ENCODE measurements at regions not wholly inside any gene's neighbourhood (a gene's known extent, or its start where the extent isn't known, plus 50 kb on each side); places are given as distances from the start of the nearest gene placed in this dataset.
"Not testable (repeated sequence)": the region's sequence is repeated elsewhere in the genome, so short reads cannot be mapped to it uniquely, and the experiment has no call there.

DNA sequence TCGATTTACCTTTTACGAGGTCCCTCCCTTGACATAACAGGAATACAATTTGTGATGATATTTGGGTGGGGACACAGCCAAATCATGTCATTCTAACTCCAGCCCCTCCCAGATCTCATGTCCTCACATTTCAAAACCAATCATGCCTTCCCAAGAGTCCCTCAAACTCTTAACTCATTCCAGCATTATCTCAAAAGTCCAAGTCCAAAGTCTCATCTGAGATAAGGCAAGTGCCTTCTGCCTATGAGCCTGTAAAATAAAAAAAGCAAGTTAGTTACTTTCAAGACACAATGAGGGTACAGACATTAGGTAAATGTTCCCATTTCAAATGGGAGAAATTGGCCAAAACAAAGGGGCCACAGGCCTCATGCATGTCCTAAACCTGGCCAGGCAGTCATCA, 381.1 kb downstream of the PIK3C3 start:
- Histone ChIP-seq H2AFZ (ENCODE audit: low read length) (no peak overlapping the region), H4K91ac (ENCODE audit: insufficient read length, low read depth, low read length) (no peak overlapping the region), H3K56ac (ENCODE audit: insufficient read length, low read depth, low read length) (no peak overlapping the region), H3K14ac (ENCODE audit: insufficient read depth, low read length) (no peak overlapping the region), H3K4ac (ENCODE audit: low read depth, low read length) (no peak overlapping the region), H3K4me2 (ENCODE audit: insufficient read depth, insufficient read length, low read length) (no peak overlapping the region), H3K79me1 (ENCODE audit: insufficient read depth, low read depth, low read length, poor library complexity, severe bottlenecking) (no peaks in the 10 kb centered on the region), H4K5ac (ENCODE audit: insufficient read length, low read depth, low read length) (no peak overlapping the region), H3K4me1 (ENCODE audit: insufficient read depth, low read length) (peaks cover 1% of the 10 kb centered on the region; the same call in 1 of the 2 replicates), H3K79me2 (ENCODE audit: insufficient read depth, low read length) (no peaks in the 10 kb centered on the region), H3K9ac (ENCODE audit: extremely low read depth, insufficient read length, low read length) (no peak overlapping the region), H3K27me3 (ENCODE audit: insufficient read depth, low read length) (no peaks in the 10 kb centered on the region), H4K8ac (replicated peaks; ENCODE audit: insufficient read length, low read depth, low read length) (no peak overlapping the region), H2BK120ac (ENCODE audit: low read depth, low read length, poor library complexity, severe bottlenecking) (no peak overlapping the region), H3K9me3 (ENCODE audit: control insufficient read depth, low read depth, low read length) (peaks cover 11% of the 10 kb centered on the region), H2AK5ac (ENCODE audit: insufficient read length, low read length) (no peak overlapping the region), H2BK15ac (ENCODE audit: low read depth, low read length) (no peak overlapping the region), H3K18ac (ENCODE audit: insufficient read length, low read depth, low read length) (no peak overlapping the region), H2BK12ac (ENCODE audit: insufficient read length, low read depth, low read length) (no peak overlapping the region), H3K23me2 (ENCODE audit: insufficient read length, low read depth, low read length, poor library complexity, severe bottlenecking) (no peaks in the 10 kb centered on the region), H3K23ac (ENCODE audit: insufficient read length, low read depth, low read length) (no peak overlapping the region), H4K20me1 (ENCODE audit: control insufficient read depth, insufficient read depth, insufficient read length) (no peaks in the 10 kb centered on the region), H2BK20ac (ENCODE audit: low read depth, low read length, poor library complexity, severe bottlenecking) (no peak overlapping the region), H2BK5ac (ENCODE audit: insufficient read length, low read length) (no peak overlapping the region), H3K27ac (ENCODE audit: insufficient read length, low read depth, low read length) (no peak overlapping the region), H3T11ph (ENCODE audit: low read length) (no peak overlapping the region)
- no peak overlapping the region for H3K27ac Mint-ChIP-seq
- H3K4me1 Mint-ChIP-seq, result peaks cover 36% of the 10 kb centered on the region in 2 experiments
- no peak for DNase-seq
- no CpG with 5 or more reads among the region's 2 CpGs for WGBS (ENCODE audit: extremely low coverage, insufficient read length, low lambda C conversion rate)
- H3K9me3 Mint-ChIP-seq, result peaks cover 26 to 34% of the 10 kb centered on the region in 2 experiments
- peaks cover 1% of the 10 kb centered on the region; the same call in 1 of the 2 replicates for H3K27me3 Mint-ChIP-seq (ENCODE audit: low read depth)
- peaks cover 18 to 39% (median 25%) of the 10 kb centered on the region in 3 experiments for H3K36me3 Mint-ChIP-seq (ENCODE audit: insufficient read depth in 1 of 3, low read depth in 3 of 3)
- TF ChIP-seq CTCF (conservative IDR thresholded peaks at IDR 0.05), result no peak
- H3K4me3 Mint-ChIP-seq, result no peak overlapping the region

- H3K27me3 ChIP-seq (ENCODE audit: insufficient read depth, low read length); H3K56ac ChIP-seq (ENCODE audit: insufficient read length, low read depth, low read length); H3K23ac ChIP-seq (ENCODE audit: insufficient read length, low read depth, low read length); H3K79me2 ChIP-seq (ENCODE audit: insufficient read depth, low read length); H4K20me1 ChIP-seq (ENCODE audit: control insufficient read depth, insufficient read depth, insufficient read length); H4K91ac ChIP-seq (ENCODE audit: insufficient read length, low read depth, low read length); DNase-seq; H2BK5ac ChIP-seq (ENCODE audit: insufficient read length, low read length); H4K8ac ChIP-seq (replicated peaks; ENCODE audit: insufficient read length, low read depth, low read length); H3K4me1 ChIP-seq (ENCODE audit: insufficient read depth, low read length); H3K27ac Mint-ChIP-seq; H3K9ac ChIP-seq (ENCODE audit: extremely low read depth, insufficient read length, low read length); H3K18ac ChIP-seq (ENCODE audit: insufficient read length, low read depth, low read length); H3K4me3 Mint-ChIP-seq; H3K23me2 ChIP-seq (ENCODE audit: insufficient read length, low read depth, low read length, poor library complexity, severe bottlenecking); H3T11ph ChIP-seq (ENCODE audit: low read length); H2BK15ac ChIP-seq (ENCODE audit: low read depth, low read length); H2BK120ac ChIP-seq (ENCODE audit: low read depth, low read length, poor library complexity, severe bottlenecking); H2AFZ ChIP-seq (ENCODE audit: low read length); H3K27me3 Mint-ChIP-seq (ENCODE audit: low read depth); H2AK5ac ChIP-seq (ENCODE audit: insufficient read length, low read length); H3K4me2 ChIP-seq (ENCODE audit: insufficient read depth, insufficient read length, low read length); H4K5ac ChIP-seq (ENCODE audit: insufficient read length, low read depth, low read length); H3K79me1 ChIP-seq (ENCODE audit: insufficient read depth, low read depth, low read length, poor library complexity, severe bottlenecking); H2BK12ac ChIP-seq (ENCODE audit: insufficient read length, low read depth, low read length); H3K27ac ChIP-seq (ENCODE audit: insufficient read length, low read depth, low read length); H3K4ac ChIP-seq (ENCODE audit: low read depth, low read length); H2BK20ac ChIP-seq (ENCODE audit: low read depth, low read length, poor library complexity, severe bottlenecking); H3K14ac ChIP-seq (ENCODE audit: insufficient read depth, low read length): not testable (repeated sequence)
- Mint-ChIP-seq H3K4me1 (peaks cover 40% of the 10 kb centered on the region in 2 experiments), H3K36me3 (ENCODE audit: insufficient read depth in 1 of 3, low read depth in 3 of 3) (peaks cover 18 to 39% (median 25%) of the 10 kb centered on the region in 3 experiments), H3K9me3 (peaks cover 26 to 34% of the 10 kb centered on the region in 2 experiments)
- no CpG with 5 or more reads among the region's 2 CpGs for WGBS (ENCODE audit: extremely low coverage, insufficient read length, low lambda C conversion rate)
- H3K9me3 ChIP-seq (ENCODE audit: control insufficient read depth, low read depth, low read length), result peaks cover 11% of the 10 kb centered on the region
Observed at GRCh38 chr18:42337337-42337736, 382.3 kb downstream of the PIK3C3 start.
